HepG2 (cell line): ENCODE measurements at regions not wholly inside any gene's neighbourhood (a gene's known extent, or its start where the extent isn't known, plus 50 kb on each side); places are given as distances from the start of the nearest gene placed in this dataset.
A peak's percentile ranks its signal among the peaks of the same experiment; 100 is the strongest.

Experiments
- GATAD2A ChIP-seq: IDR thresholded peaks from 2 replicates; pipeline ENCODE4 v1.6.1; 2016
- HDAC6 ChIP-seq: fragments of 200-600 bp; sonication (generic); IDR thresholded peaks from 2 replicates; pipeline ENCODE4 v1.7.0; 2017; ENCODE audit warnings: mild to moderate bottlenecking, antibody characterized with exemption, low read length, low read depth
- KLF9 ChIP-seq: IDR thresholded peaks from 2 replicates; pipeline ENCODE4 v1.6.1; 2016; ENCODE audit warnings: low read depth
- MED13 ChIP-seq: sonication (generic); formaldehyde crosslinking; IDR thresholded peaks from 2 replicates; pipeline ENCODE4 v1.5.0; 2020; ENCODE audit warnings: missing genetic modification reagents
- NR2F2 ChIP-seq: IDR thresholded peaks from 2 replicates; pipeline ENCODE4 v1.6.1; 2012; ENCODE audit warnings: low read depth, inconsistent platforms, borderline replicate concordance
- ONECUT2 ChIP-seq: sonication (generic); formaldehyde crosslinking; IDR thresholded peaks from 2 replicates; pipeline ENCODE4 v1.4.0; 2020; ENCODE audit warnings: missing genetic modification reagents
- POGZ ChIP-seq: sonication (generic); formaldehyde crosslinking; IDR thresholded peaks from 2 replicates; pipeline ENCODE4 v1.4.0; 2020; ENCODE audit warnings: mild to moderate bottlenecking, missing genetic modification reagents
- PRDM15 ChIP-seq: sonication (generic); formaldehyde crosslinking; IDR thresholded peaks from 2 replicates; pipeline ENCODE4 v1.4.0; 2020; ENCODE audit warnings: missing genetic modification reagents
- RELA ChIP-seq: sonication (generic); formaldehyde crosslinking; IDR thresholded peaks from 2 replicates; pipeline ENCODE4 v1.4.0; 2020; ENCODE audit warnings: missing genetic modification reagents
- SNAPC5 ChIP-seq: sonication (generic); formaldehyde crosslinking; IDR thresholded peaks from 2 replicates; pipeline ENCODE4 v1.8.1; 2023; ENCODE audit warnings: mild to moderate bottlenecking, missing genetic modification reagents, borderline replicate concordance
- ZBTB7A ChIP-seq: sonication (generic); formaldehyde crosslinking; IDR thresholded peaks from 2 replicates; pipeline ENCODE4 v1.8.0; 2022; ENCODE audit warnings: mild to moderate bottlenecking, missing genetic modification reagents
- ZFP90 ChIP-seq: sonication (generic); formaldehyde crosslinking; IDR thresholded peaks from 2 replicates; pipeline ENCODE4 v1.8.0; 2022; ENCODE audit warnings: missing genetic modification reagents, mild to moderate bottlenecking, inconsistent platforms, borderline replicate concordance
- ZNF550 ChIP-seq: sonication (generic); formaldehyde crosslinking; IDR thresholded peaks from 2 replicates; pipeline ENCODE4 v1.4.0; 2020; ENCODE audit warnings: mild to moderate bottlenecking, missing genetic modification reagents, borderline replicate concordance
- ZNF572 ChIP-seq: sonication (generic); formaldehyde crosslinking; IDR thresholded peaks from 2 replicates; pipeline ENCODE4 v1.5.1; 2020; ENCODE audit warnings: mild to moderate bottlenecking, missing genetic modification reagents
- ZNF781 ChIP-seq: sonication (generic); formaldehyde crosslinking; IDR thresholded peaks from 2 replicates; pipeline ENCODE4 v1.5.1; 2020; ENCODE audit warnings: borderline replicate concordance, mild to moderate bottlenecking, missing genetic modification reagents; ENCODE audit errors: not compliant biosample characterization
- TF ChIP-seq, protein P1 (sequence below), 2 experiments: fragments of 450-650 bp in 1 of 2; sonication (generic) in 1 of 2; formaldehyde crosslinking; IDR thresholded peaks; 2 replicates each; pipeline versions ENCODE4 v1.5.0 to v1.8.0; 2020 to 2022; ENCODE audit warnings: mild to moderate bottlenecking in 1 of 2, missing genetic modification reagents in 1 of 2
- TF ChIP-seq, protein P2 (sequence below): sonication (generic); formaldehyde crosslinking; IDR thresholded peaks from 2 replicates; pipeline ENCODE4 v1.5.1; 2020; ENCODE audit warnings: mild to moderate bottlenecking, missing genetic modification reagents, borderline replicate concordance
- TF ChIP-seq, protein P3 (sequence below): IDR thresholded peaks from 2 replicates; pipeline ENCODE4 v1.6.1; 2016; ENCODE audit warnings: missing compliant biosample characterization, missing genetic modification reagents, borderline replicate concordance

GRCh38 chrX:38919853-38920528 lies 118.7 kb downstream of the MID1IP1 start (continued):
- TF ChIP-seq PRDM15 (CRISPR knock-in tag): no peak
- TF ChIP-seq, protein P1, sequence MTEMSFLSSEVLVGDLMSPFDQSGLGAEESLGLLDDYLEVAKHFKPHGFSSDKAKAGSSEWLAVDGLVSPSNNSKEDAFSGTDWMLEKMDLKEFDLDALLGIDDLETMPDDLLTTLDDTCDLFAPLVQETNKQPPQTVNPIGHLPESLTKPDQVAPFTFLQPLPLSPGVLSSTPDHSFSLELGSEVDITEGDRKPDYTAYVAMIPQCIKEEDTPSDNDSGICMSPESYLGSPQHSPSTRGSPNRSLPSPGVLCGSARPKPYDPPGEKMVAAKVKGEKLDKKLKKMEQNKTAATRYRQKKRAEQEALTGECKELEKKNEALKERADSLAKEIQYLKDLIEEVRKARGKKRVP (CRISPR knock-in tag; IDR thresholded peaks at IDR 0.05): 0 out of 4 replicates have a peak, but pooled peaks of 1 of the 2 experiments have one; percentile 20
- TF ChIP-seq ONECUT2 (CRISPR knock-in tag): peak; percentile 69
- 0 out of 2 replicates have a peak, but pooled peaks have one; percentile 29 for TF ChIP-seq NR2F2
- TF ChIP-seq, protein P2, sequence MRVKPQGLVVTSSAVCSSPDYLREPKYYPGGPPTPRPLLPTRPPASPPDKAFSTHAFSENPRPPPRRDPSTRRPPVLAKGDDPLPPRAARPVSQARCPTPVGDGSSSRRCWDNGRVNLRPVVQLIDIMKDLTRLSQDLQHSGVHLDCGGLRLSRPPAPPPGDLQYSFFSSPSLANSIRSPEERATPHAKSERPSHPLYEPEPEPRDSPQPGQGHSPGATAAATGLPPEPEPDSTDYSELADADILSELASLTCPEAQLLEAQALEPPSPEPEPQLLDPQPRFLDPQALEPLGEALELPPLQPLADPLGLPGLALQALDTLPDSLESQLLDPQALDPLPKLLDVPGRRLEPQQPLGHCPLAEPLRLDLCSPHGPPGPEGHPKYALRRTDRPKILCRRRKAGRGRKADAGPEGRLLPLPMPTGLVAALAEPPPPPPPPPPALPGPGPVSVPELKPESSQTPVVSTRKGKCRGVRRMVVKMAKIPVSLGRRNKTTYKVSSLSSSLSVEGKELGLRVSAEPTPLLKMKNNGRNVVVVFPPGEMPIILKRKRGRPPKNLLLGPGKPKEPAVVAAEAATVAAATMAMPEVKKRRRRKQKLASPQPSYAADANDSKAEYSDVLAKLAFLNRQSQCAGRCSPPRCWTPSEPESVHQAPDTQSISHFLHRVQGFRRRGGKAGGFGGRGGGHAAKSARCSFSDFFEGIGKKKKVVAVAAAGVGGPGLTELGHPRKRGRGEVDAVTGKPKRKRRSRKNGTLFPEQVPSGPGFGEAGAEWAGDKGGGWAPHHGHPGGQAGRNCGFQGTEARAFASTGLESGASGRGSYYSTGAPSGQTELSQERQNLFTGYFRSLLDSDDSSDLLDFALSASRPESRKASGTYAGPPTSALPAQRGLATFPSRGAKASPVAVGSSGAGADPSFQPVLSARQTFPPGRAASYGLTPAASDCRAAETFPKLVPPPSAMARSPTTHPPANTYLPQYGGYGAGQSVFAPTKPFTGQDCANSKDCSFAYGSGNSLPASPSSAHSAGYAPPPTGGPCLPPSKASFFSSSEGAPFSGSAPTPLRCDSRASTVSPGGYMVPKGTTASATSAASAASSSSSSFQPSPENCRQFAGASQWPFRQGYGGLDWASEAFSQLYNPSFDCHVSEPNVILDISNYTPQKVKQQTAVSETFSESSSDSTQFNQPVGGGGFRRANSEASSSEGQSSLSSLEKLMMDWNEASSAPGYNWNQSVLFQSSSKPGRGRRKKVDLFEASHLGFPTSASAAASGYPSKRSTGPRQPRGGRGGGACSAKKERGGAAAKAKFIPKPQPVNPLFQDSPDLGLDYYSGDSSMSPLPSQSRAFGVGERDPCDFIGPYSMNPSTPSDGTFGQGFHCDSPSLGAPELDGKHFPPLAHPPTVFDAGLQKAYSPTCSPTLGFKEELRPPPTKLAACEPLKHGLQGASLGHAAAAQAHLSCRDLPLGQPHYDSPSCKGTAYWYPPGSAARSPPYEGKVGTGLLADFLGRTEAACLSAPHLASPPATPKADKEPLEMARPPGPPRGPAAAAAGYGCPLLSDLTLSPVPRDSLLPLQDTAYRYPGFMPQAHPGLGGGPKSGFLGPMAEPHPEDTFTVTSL (CRISPR knock-in tag): peak; percentile 67; the same call in 1 of the 2 replicates
- no peak for TF ChIP-seq KLF9
- TF ChIP-seq SNAPC5: no peak
- no peak for TF ChIP-seq ZBTB7A (CRISPR knock-in tag)
- no peak for TF ChIP-seq ZNF550 (CRISPR knock-in tag)
- no peak for TF ChIP-seq ZNF781 (CRISPR knock-in tag)
- no peak for TF ChIP-seq HDAC6
- TF ChIP-seq, protein P3, sequence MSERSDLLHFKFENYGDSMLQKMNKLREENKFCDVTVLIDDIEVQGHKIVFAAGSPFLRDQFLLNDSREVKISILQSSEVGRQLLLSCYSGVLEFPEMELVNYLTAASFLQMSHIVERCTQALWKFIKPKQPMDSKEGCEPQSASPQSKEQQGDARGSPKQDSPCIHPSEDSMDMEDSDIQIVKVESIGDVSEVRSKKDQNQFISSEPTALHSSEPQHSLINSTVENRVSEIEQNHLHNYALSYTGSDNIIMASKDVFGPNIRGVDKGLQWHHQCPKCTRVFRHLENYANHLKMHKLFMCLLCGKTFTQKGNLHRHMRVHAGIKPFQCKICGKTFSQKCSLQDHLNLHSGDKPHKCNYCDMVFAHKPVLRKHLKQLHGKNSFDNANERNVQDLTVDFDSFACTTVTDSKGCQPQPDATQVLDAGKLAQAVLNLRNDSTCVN: no peak
- TF ChIP-seq ZFP90 (CRISPR knock-in tag): no peak
- TF ChIP-seq ZNF572 (CRISPR knock-in tag): no peak
- 0 out of 2 replicates have a peak, but pooled peaks have one; percentile 33 for TF ChIP-seq POGZ
- 0 out of 2 replicates have a peak, but pooled peaks have one; percentile 39 for TF ChIP-seq GATAD2A (CRISPR knock-in tag)
- TF ChIP-seq RELA (CRISPR knock-in tag): no peak
- TF ChIP-seq MED13 (CRISPR knock-in tag): no peak
